Karpas-422 (cell line): ENCODE measurements at regions not wholly inside any gene's neighbourhood (a gene's known extent, or its start where the extent isn't known, plus 50 kb on each side); places are given as distances from the start of the nearest gene placed in this dataset.

Experiments used
- DNase-seq: peaks from one replicate; pipeline ENCODE4 v3.0.0-alpha.2; 2015
- H2AFZ ChIP-seq: fragments of 200-600 bp; sonication (generic); 2 replicates; pipeline ENCODE4 v1.6.1; 2014; ENCODE audit warnings: antibody characterized with exemption, low read length, mixed read lengths
- H3K27ac ChIP-seq: fragments of 200-600 bp; sonication (generic); 2 replicates; pipeline ENCODE4 v1.5.1; 2014; ENCODE audit warnings: mild to moderate bottlenecking, low read length, moderate library complexity
- H3K27me3 ChIP-seq: fragments of 200-600 bp; sonication (generic); 2 replicates; pipeline ENCODE4 v1.6.1; 2014; ENCODE audit warnings: low read length, mixed read lengths
- H3K36me3 ChIP-seq: fragments of 200-600 bp; sonication (generic); 2 replicates; pipeline ENCODE4 v1.6.1; 2014; ENCODE audit warnings: low read length, mixed read lengths; ENCODE audit not compliant: insufficient read depth
- H3K4me1 ChIP-seq: fragments of 200-600 bp; sonication (generic); 2 replicates; pipeline ENCODE4 v1.6.1; 2014; ENCODE audit warnings: mild to moderate bottlenecking, low read length, mixed read lengths
- H3K4me2 ChIP-seq: fragments of 200-600 bp; sonication (generic); 2 replicates; pipeline ENCODE4 v1.6.1; 2014; ENCODE audit warnings: low read length, low read depth, mild to moderate bottlenecking; ENCODE audit not compliant: poor library complexity, severe bottlenecking
- H3K4me3 ChIP-seq: fragments of 200-600 bp; sonication (generic); 2 replicates; pipeline ENCODE4 v1.5.1; 2014; ENCODE audit warnings: mild to moderate bottlenecking, antibody characterized with exemption, low read length, mixed read lengths
- H3K79me2 ChIP-seq: fragments of 200-600 bp; sonication (generic); 2 replicates; pipeline ENCODE4 v1.6.1; 2014; ENCODE audit warnings: mild to moderate bottlenecking, low read length, mixed read lengths
- H3K9ac ChIP-seq: fragments of 200-600 bp; sonication (generic); 2 replicates; pipeline ENCODE4 v1.6.0; 2014; ENCODE audit warnings: low read length
- H3K9me2 ChIP-seq: fragments of 200-600 bp; sonication (generic), shearing (Covaris generic); replicated peaks from 2 replicates; pipeline ENCODE4 v1.6.0; 2014; ENCODE audit warnings: mild to moderate bottlenecking, low read length, moderate library complexity; ENCODE audit not compliant: insufficient read depth
- H3K9me3 ChIP-seq: fragments of 300-700, 200-600 bp; sonication (generic); 2 replicates; pipeline ENCODE4 v1.6.1; 2014; ENCODE audit warnings: low read length, mixed read lengths
- H4K20me1 ChIP-seq: fragments of 200-600 bp; sonication (generic); 2 replicates; pipeline ENCODE4 v1.6.1; 2014; ENCODE audit warnings: mild to moderate bottlenecking, antibody characterized with exemption, low read length, low read depth; ENCODE audit not compliant: insufficient read depth

DNA sequence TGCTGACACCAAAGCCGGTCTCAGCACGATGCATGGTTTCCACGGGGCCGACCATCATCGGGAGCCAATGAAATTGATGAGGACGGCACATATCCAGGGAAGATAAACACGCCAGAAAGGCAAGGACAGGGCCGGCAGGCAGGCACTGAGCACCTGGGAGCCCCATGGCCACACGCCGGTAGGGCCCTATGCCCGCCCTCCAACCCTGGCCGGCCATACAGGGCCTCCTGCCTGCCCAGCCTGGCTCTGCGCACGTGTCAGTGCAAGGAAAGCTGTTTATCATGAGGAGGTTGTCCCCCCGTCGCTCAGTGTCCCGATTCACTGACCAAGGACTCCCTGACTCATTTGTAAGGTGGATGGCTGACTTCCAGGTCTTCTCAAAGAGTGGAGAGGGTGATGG lies 237.5 kb downstream of the GLI2 start:
- H3K4me3 ChIP-seq: no peak overlapping the region
- H2AFZ ChIP-seq: no peak overlapping the region
- no peaks in the 10 kb centered on the region for H4K20me1 ChIP-seq
- no peaks in the 10 kb centered on the region for H3K27me3 ChIP-seq
- no peak overlapping the region for H3K27ac ChIP-seq
- H3K9ac ChIP-seq: no peak overlapping the region
- H3K9me3 ChIP-seq: no peaks in the 10 kb centered on the region
- H3K36me3 ChIP-seq: no peaks in the 10 kb centered on the region
- no peaks in the 10 kb centered on the region for H3K9me2 ChIP-seq
- no peak overlapping the region for H3K4me2 ChIP-seq
- H3K79me2 ChIP-seq: no peaks in the 10 kb centered on the region
- no peak for DNase-seq
- H3K4me1 ChIP-seq: no peaks in the 10 kb centered on the region

DNA sequence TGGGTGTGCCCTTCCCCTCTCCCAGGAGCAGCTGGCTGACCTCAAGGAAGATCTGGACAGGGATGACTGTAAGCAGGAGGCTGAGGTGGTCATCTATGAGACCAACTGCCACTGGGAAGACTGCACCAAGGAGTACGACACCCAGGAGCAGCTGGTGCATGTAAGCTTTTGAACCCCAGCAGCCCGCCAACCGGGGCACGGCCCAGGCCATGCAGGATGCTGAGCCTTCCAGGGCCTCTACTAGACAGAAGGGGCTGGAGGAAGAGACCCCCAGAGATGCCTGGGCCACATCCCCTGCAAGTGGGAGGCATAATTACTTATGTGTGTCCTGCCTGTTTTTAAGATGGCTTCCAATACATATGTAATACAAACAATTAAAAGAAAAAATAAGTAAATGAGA lies 239.3 kb downstream of the GLI2 start:
- Histone ChIP-seq H3K36me3 (no peaks in the 10 kb centered on the region), H3K4me2 (no peak overlapping the region), H3K4me3 (no peak overlapping the region), H3K27ac (no peak overlapping the region), H3K4me1 (no peaks in the 10 kb centered on the region), H3K9me2 (no peaks in the 10 kb centered on the region), H3K9ac (no peak overlapping the region), H3K27me3 (no peaks in the 10 kb centered on the region), H2AFZ (no peak overlapping the region), H3K79me2 (no peaks in the 10 kb centered on the region), H3K9me3 (no peaks in the 10 kb centered on the region), H4K20me1 (no peaks in the 10 kb centered on the region)
- no peak for DNase-seq

DNA sequence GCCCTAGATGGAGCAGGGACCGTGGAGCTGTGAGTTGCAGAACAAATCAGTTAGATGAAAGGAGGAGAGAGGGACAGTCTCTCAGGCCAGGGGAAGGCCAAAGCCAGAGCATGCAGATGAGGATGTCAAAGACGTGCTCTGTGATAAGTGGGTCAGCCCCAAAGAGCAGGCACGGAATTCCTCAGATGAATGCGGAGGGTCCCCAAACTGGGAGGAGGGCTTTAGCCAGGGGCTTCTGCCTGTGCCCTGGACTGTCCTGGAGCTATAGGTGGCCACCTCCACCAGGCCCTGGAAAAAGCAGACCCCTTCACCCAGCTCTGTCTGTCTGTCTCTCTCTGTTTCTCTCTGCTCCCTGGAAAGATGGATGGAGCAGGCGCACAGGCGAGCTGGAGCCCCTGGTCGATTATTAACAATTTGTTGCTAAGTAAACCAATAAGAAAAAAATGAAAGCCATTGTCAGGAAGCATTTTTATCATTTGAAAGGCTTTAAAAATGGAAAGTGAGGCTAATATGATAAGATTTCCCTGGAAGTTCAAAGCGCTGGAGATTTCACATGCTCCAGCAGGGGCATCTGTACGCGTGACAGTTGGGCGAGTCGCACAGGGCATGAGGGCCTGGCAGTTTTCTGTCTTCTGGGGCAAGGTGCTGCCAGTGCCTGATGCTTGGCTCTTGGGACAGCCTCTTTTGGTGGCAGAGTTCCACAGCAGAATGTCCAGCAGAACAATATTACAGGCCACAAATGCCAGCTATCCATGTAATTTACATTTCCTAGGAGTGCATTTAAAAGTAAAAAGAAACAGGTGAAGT lies 241.0 kb downstream of the GLI2 start:
- Histone ChIP-seq H3K4me1 (no peaks in the 10 kb centered on the region), H4K20me1 (no peaks in the 10 kb centered on the region), H3K9me3 (no peaks in the 10 kb centered on the region), H3K4me3 (no peak overlapping the region), H2AFZ (no peak overlapping the region), H3K36me3 (no peaks in the 10 kb centered on the region), H3K4me2 (no peak overlapping the region), H3K9me2 (no peaks in the 10 kb centered on the region), H3K79me2 (no peaks in the 10 kb centered on the region), H3K27me3 (no peaks in the 10 kb centered on the region), H3K27ac (no peak overlapping the region), H3K9ac (no peak overlapping the region)
- DNase-seq: no peak

DNA sequence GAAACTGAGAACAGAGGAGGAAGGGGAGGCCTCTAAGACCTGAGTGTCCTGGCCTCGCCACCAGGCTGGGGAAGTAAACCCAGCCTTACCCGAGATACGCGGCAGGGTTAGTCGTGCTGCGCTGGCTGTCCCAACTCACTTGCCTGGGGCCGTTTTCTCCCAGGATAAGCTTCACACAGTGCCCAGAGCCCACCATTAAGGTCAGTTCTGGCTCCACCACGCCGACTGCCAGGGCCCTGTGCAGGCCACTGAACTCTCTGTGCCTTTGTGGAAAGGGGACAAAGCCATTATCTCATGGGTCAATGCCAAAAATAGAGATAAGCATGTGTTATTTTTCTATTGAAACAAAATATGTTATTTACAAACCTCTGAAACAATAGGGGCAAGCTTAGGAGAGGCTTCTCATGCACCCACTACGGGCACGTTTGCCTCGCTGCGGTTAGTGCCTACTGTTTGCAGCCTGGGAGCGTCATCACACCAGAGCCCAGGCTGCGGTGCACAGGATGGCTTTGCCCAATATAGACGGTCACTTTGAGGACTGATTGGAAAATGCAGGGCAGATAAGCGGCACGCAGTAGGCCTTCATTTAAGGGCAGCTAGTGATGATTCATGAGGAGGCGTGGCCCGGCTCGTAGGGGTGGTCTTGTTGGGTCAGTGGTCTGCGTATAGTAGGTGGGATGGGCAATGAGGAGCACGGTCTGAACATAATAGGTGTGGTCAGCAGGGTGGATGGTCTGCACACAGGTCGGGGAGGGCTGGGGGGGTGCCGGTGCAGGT lies 242.1 kb downstream of the GLI2 start:
- H3K4me1 ChIP-seq: no peaks in the 10 kb centered on the region
- H3K4me2 ChIP-seq: no peak overlapping the region
- H3K4me3 ChIP-seq: no peak overlapping the region
- no peak overlapping the region for H3K9ac ChIP-seq
- H3K27ac ChIP-seq: no peak overlapping the region
- H3K79me2 ChIP-seq: no peaks in the 10 kb centered on the region
- H3K9me3 ChIP-seq: no peaks in the 10 kb centered on the region
- DNase-seq: no peak
- H3K27me3 ChIP-seq: no peaks in the 10 kb centered on the region
- H4K20me1 ChIP-seq: no peaks in the 10 kb centered on the region
- H3K9me2 ChIP-seq: no peaks in the 10 kb centered on the region
- H3K36me3 ChIP-seq: no peaks in the 10 kb centered on the region
- H2AFZ ChIP-seq: no peak overlapping the region

DNA sequence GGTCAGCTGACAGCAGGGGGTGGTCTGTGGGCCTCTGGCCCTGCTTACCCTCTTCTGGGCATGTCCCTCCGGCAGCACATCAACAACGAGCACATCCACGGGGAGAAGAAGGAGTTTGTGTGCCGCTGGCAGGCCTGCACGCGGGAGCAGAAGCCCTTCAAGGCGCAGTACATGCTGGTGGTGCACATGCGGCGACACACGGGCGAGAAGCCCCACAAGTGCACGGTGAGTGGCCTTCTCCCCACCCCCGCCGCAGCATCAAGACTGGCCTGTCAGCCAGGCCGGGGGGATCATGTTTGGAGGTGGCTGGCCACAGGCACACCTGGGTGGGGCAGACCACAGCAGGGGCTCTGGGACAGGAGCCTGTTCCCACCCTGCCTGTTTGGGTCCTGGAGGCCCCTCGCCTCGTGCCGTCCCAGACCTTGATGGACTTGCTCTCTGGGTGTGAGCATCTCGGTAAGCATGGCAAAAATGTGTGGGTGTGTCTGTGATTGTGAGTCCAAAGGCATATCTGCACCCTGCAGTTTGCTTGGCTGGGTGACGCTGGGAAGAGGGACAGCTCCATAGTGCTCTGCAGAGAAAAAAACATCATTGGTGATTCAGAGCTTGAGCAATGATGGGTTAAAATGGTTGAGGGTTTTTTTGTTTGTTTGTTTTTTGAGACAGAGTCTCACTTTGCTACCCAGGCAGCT lies 242.8 kb downstream of the GLI2 start:
- no peak overlapping the region for H3K9ac ChIP-seq
- no peaks in the 10 kb centered on the region for H3K27me3 ChIP-seq
- DNase-seq: no peak
- H3K27ac ChIP-seq: no peak overlapping the region
- H2AFZ ChIP-seq: no peak overlapping the region
- no peaks in the 10 kb centered on the region for H3K79me2 ChIP-seq
- no peaks in the 10 kb centered on the region for H3K36me3 ChIP-seq
- no peak overlapping the region for H3K4me2 ChIP-seq
- no peaks in the 10 kb centered on the region for H4K20me1 ChIP-seq
- H3K4me3 ChIP-seq: no peak overlapping the region
- H3K4me1 ChIP-seq: no peaks in the 10 kb centered on the region
- H3K9me2 ChIP-seq: no peaks in the 10 kb centered on the region
- no peaks in the 10 kb centered on the region for H3K9me3 ChIP-seq

DNA sequence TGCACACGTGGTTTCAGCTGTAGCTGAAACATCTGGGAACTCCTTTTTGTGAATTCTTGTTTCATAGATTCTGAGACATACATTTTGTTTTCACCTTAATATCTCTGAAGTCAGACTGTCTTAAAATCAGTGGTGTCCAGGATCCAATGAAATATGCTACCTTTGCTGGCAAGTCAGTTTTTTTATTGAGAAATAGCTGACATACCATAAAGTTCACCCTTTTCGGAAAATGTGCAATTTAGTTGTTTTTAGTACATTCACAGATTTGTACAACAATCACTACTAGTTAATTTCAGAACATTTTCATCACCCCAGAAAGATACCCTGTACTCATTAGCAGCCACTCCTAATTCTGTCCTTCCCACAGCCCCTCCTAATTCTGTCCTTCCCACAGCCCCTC lies 243.7 kb downstream of the GLI2 start:
- H3K9me2 ChIP-seq: no peaks in the 10 kb centered on the region
- H4K20me1 ChIP-seq: no peaks in the 10 kb centered on the region
- H3K4me2 ChIP-seq: no peak overlapping the region
- H3K27me3 ChIP-seq: no peaks in the 10 kb centered on the region
- no peaks in the 10 kb centered on the region for H3K36me3 ChIP-seq
- H3K27ac ChIP-seq: no peak overlapping the region
- DNase-seq: no peak
- H2AFZ ChIP-seq: no peak overlapping the region
- no peaks in the 10 kb centered on the region for H3K4me1 ChIP-seq
- H3K9me3 ChIP-seq: no peaks in the 10 kb centered on the region
- H3K4me3 ChIP-seq: no peak overlapping the region
- H3K9ac ChIP-seq: no peak overlapping the region
- H3K79me2 ChIP-seq: no peaks in the 10 kb centered on the region

DNA sequence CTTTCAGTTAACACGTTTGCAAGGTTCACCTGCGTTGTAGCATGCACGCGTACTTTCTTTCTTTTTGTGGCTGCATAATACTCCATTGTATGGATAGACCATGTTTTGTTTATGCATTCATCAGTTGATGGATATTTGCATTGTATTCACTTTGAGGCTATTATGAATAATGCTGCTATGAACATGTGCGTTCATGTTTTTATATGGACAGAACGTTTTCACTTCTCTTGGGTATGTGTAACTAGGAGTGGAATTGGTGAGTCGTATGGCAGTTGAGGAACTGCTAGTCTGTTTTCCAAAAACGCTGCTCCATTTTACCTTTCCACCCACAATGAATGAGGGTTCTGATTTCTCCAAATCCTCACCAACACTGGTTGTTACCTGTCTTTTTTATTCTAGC lies 244.3 kb downstream of the GLI2 start:
- Histone ChIP-seq H3K27ac (no peak overlapping the region), H3K4me1 (no peaks in the 10 kb centered on the region), H3K9ac (no peak overlapping the region), H3K9me3 (no peaks in the 10 kb centered on the region), H3K9me2 (no peaks in the 10 kb centered on the region), H3K36me3 (no peaks in the 10 kb centered on the region), H3K4me3 (no peak overlapping the region), H2AFZ (no peak overlapping the region), H3K79me2 (no peaks in the 10 kb centered on the region), H4K20me1 (no peaks in the 10 kb centered on the region), H3K27me3 (no peaks in the 10 kb centered on the region), H3K4me2 (no peak overlapping the region)
- DNase-seq: no peak

DNA sequence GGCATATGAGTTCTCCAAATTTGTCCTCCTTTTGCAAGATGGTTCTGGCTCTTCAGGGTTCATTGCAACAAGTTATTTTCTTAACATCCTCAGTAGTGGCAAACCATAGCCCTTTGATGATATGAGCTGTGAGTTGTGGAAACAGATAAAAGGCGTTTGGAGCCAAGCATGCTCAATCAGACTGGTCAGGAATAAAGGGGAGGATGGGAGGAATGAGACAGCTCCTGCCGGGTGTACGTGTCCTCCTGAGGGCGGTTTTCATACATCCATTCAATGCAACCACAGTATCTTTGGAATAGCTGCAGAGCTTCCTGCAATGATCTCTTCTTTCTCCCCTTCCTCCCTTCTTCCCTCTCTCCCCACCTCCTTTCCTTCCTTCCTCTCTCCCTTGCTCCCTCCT lies 245.8 kb downstream of the GLI2 start:
- no peak for DNase-seq
- Histone ChIP-seq H3K4me3 (no peak overlapping the region), H3K9me2 (no peaks in the 10 kb centered on the region), H3K9me3 (no peaks in the 10 kb centered on the region), H3K79me2 (no peaks in the 10 kb centered on the region), H4K20me1 (no peaks in the 10 kb centered on the region), H3K27me3 (no peaks in the 10 kb centered on the region), H2AFZ (no peak overlapping the region), H3K27ac (no peak overlapping the region), H3K36me3 (no peaks in the 10 kb centered on the region), H3K4me1 (no peaks in the 10 kb centered on the region), H3K9ac (no peak overlapping the region), H3K4me2 (no peak overlapping the region)
